GM12872 (cell line): ENCODE measurements at regions not wholly inside any gene's neighbourhood (a gene's known extent, or its start where the extent isn't known, plus 50 kb on each side); places are given as distances from the start of the nearest gene placed in this dataset.

Source experiments
- CTCF ChIP-seq: IDR thresholded peaks from 3 replicates; pipeline ENCODE4 v1.5.1; 2011; ENCODE audit warnings: low read depth, mild to moderate bottlenecking, low read length, moderate library complexity; ENCODE audit not compliant: insufficient read depth

DNA sequence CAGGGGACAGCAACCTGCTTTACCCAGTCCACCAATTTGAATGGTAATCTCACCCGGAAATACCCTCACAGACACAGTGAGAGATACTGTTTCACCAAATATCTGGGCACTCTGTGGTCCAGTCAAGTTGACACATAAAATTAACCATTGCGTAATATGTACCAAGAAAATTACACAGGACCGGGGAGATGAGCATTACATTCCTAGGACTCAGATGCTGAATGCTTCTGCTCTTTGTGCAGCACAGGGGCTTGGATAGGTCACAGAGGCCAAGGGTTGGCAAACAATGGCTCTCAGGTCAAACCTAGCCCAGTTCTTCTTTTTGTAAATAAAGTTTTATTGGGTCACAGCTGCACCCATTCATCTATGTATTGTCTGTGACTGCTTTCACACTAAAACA lies 557.2 kb downstream of the MN1 start:
- no peak for TF ChIP-seq CTCF

- TF ChIP-seq CTCF = no peak
These were observed 556.5 kb downstream of the MN1 start for GRCh38 chr22:27245056-27245455.

- no peak for TF ChIP-seq CTCF
These were observed 555.0 kb downstream of the MN1 start for GRCh38 chr22:27246558-27246957.

GRCh38 chr22:27247701-27248434 lies 553.7 kb downstream of the MN1 start:
- no peak for TF ChIP-seq CTCF

DNA sequence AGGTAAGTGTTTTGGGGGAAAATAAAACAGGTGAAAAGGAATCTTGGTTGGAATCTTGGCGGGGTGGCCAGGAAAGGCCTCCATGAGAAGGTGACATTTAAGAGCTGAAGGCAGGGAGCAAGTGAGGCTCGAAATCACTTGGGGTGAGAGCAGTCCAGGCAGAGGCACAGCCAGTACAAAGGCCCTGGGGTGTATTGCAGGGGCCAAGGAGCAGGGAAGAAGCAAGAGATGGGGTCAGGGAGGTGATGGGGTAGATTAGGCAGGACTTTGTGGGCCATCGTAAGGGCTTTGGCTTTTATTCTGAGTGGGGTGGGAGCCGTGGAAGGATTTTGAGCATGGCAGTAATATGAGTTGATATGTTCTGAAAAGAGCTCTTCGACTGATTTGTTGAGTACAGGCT lies 551.1 kb downstream of the MN1 start:
- no peak for TF ChIP-seq CTCF

- TF ChIP-seq CTCF = no peak
These were observed 550.7 kb downstream of the MN1 start for GRCh38 chr22:27250886-27251285.

DNA sequence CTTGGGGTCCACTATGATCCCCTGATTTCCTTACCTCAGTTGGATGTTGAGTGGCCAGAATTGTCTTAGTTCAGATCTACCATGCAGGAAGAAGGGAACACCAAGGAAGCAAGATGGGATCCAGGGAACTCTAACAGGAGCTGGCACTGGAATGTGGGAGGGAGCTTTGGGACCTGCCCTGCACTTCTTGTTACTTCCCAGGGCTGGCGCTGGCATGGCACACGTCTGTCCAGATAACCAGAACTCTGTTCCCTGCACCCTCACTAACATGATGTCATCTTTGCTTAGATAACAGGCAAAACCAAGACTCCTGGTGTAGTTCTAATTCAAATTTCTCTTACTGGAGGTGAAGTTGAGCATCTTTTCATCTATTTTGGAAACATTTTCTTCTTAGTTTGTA lies 550.0 kb downstream of the MN1 start:
- TF ChIP-seq CTCF = no peak
